ENCODE measurements at regions not wholly inside any gene's neighbourhood (a gene's known extent, or its start where the extent isn't known, plus 50 kb on each side); places are given as distances from the start of the nearest gene placed in this dataset.

DNA sequence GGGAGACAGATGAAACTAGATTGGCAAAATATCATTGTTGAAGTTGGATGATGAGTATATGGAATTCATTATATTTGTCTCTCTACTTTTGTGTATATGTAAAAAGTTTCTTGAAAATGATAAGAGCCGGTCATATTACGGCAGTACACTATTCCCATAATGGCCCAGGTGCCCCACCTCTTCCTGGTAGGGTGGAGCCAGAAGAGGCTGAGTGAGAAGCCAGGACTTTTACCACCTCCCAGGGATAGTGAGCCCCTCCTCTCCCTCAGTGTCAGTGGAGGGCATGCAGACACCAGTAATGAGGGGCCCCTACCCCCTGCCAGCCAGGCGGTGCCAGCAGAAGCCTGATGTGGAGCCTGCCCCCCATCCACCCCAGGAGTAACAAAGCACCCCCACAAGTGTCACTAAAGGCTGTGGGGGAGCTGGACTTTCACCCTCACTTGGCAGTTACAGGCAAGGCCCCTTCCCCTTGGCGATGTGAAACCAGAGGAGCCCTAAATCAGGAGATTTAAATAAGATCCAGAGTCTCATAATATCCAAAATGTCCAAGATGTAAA is 198.9 kb upstream of the RBBP8 start:
- TF ChIP-seq, protein P1, sequence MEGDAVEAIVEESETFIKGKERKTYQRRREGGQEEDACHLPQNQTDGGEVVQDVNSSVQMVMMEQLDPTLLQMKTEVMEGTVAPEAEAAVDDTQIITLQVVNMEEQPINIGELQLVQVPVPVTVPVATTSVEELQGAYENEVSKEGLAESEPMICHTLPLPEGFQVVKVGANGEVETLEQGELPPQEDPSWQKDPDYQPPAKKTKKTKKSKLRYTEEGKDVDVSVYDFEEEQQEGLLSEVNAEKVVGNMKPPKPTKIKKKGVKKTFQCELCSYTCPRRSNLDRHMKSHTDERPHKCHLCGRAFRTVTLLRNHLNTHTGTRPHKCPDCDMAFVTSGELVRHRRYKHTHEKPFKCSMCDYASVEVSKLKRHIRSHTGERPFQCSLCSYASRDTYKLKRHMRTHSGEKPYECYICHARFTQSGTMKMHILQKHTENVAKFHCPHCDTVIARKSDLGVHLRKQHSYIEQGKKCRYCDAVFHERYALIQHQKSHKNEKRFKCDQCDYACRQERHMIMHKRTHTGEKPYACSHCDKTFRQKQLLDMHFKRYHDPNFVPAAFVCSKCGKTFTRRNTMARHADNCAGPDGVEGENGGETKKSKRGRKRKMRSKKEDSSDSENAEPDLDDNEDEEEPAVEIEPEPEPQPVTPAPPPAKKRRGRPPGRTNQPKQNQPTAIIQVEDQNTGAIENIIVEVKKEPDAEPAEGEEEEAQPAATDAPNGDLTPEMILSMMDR (IDR thresholded peaks at IDR 0.05): no peak
- no peak for TF ChIP-seq POLR2A (IDR thresholded peaks at IDR 0.05)

All from body of pancreas (tissue), 4 donors.